Tongue (tissue), 1 donor: ENCODE measurements at regions not wholly inside any gene's neighbourhood (a gene's known extent, or its start where the extent isn't known, plus 50 kb on each side); places are given as distances from the start of the nearest gene placed in this dataset.
A peak's percentile ranks its signal among the peaks of the same experiment; 100 is the strongest.

ENCODE experiments used
- DNase-seq: peaks from one replicate; pipeline ENCODE4 v3.0.0-alpha.2; 2015

DNA sequence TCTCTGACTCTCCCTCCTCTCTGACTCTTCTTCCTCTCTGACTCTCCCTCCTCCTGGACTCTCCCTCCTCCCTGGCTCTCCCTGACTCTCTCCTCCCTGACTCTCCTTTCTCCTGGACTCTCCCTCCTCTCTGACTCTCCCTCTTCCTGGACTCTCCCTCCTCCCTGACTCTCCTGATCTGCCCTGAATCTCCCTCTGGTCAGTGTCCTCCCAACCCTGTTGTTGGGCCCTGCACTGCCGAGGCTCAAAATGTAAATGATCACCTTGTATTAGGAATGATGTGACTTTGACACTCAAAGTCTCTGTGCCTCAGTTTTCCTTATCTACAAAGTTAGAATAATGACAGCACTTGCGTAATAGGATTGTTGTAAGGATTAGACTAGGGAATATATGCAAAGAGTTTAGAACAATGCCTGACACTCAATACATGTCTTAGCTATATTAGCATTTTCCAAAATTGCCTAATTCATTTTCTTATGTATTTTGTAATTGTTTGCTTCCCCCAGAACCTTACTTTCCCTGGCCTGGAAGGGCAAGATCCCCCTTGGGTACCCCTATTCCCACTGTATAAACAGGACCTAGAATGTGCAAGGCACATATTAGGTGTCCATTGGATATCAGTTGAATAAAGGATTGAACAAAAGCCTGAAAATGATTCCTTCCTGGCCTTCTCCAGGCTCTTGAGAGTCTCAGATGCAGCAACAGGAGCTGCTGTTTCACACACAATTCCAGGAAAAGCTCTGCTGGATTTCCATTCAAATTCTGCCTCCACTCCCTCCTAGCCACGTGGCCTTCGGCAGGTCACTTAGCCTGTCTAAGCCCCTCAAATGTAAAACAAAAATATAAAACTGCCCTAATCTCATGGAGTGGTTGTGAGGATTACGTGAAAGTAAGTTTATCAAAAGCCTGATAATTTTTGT, 170.1 kb downstream of the INHBB start:
- no peak for DNase-seq

DNA sequence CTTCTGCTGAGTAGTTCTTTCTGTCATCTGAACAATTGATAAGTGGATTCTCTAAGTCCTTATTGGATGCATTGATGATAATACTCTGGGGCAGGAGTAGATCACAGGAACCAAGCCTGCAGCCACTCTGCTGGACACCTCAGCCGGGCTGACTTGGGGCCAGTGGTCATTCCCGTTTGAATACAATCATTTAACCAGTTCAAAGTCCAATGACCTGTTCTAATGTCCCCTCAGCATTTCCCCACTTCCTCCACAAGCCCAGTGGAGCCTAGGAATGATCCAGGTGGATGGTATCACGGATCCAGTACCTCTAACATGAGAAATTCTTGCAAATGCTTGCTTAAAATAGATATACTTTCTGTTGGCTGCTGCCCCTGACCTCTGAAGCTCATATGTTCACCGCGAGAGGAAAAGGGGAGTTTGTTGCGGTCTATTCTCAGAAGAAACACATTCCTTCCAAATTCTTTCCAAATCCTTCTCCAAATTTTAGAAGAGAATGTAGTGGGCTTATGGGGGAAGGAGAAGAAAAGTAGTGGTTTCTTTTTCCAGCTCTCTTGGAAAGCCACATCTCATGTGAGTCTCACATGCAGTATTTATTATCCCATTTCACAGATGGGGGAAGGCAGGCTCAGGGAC, 170.9 kb downstream of the INHBB start:
- no peak for DNase-seq

DNA sequence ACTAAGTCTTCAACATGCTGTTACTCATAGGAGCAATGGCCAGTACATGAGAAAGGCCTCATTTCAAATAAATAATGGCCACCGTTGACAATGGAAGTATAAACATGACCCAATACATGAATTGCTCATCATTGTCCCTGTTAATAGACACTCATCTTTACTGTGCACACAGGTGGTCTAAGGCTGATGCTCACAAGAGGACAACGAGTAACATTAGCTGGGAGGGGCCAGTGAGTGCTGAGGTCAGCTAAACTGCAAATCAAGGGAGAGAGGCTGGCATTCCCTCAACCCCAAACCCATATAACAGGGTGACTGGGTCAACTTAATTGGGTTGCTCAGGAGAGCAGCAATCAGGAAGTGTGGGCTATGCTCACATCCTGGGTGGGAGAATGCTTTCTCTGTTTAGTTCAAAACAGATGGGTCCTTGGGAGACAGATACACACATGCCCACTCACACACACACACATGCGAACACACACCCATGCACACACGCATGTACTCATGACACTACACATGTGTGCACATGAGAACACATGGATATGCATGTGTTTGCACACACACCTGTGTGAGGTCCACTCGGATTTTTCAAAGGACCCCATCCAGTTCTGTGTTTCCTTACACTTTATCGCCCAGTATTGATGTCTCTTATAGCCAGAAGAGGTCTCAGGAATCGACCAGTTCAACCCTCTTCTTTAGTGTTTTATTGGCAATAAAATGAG, 172.0 kb downstream of the INHBB start:
- no peak for DNase-seq

DNA sequence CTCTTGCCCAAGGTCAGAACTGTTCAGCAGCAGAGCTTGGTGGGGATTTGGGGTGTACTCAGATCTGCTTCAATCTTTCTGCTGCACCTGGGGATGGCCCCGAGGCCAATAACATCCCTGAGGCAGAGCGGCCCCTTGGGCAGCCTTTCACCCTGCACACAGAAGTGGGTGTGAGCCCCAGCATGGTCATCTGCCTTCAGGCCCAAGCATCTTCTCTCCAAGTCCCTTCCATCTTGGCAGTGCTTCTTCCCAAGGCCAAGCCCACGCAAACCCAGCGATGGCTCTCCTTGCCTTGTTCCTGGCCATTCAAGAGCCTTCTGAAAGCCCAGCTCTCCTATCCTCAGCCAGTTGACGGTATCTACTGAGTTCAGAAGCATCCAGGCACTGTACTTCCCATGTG, 172.9 kb downstream of the INHBB start:
- no peak for DNase-seq

DNA sequence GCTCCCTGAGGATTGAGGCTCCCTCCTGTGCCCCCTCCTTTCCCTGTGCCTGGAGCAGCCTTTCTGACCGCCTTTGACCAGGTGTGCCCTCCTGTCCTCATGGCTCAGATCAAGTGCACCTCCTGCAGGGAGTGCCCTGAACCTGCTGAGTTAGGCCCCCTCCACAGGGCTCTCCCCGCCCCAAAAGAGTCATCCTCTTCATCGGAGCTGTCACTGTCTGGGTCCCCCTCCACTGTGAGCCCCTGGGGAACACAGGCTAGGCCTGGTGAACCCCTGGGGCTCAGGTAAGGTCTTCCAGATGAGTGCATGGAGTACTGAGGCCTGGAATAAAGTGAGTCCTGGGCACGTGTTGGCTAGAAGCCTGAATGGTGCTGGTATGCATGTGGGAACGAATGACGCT, 173.5 kb downstream of the INHBB start:
- DNase-seq, result no peak

DNA sequence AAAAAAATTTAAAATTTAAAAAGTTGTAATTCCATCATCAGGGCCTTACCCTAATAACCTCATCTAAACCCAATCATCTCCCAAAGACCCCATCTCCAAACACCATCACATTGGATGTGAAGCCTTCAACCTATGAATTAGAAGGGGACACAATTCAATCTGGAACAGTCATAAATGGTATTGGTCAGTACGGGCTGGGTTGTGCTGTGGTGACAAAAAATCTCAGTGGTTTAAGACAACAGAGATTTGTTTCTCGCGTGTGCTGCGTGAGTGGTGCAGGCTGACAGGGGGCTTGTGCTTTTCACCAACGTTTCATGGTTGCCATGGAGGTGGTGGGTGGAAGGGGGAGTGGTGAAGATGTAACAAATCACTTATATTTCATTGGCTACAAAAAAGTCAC, 174.5 kb downstream of the INHBB start:
- no peak for DNase-seq

DNA sequence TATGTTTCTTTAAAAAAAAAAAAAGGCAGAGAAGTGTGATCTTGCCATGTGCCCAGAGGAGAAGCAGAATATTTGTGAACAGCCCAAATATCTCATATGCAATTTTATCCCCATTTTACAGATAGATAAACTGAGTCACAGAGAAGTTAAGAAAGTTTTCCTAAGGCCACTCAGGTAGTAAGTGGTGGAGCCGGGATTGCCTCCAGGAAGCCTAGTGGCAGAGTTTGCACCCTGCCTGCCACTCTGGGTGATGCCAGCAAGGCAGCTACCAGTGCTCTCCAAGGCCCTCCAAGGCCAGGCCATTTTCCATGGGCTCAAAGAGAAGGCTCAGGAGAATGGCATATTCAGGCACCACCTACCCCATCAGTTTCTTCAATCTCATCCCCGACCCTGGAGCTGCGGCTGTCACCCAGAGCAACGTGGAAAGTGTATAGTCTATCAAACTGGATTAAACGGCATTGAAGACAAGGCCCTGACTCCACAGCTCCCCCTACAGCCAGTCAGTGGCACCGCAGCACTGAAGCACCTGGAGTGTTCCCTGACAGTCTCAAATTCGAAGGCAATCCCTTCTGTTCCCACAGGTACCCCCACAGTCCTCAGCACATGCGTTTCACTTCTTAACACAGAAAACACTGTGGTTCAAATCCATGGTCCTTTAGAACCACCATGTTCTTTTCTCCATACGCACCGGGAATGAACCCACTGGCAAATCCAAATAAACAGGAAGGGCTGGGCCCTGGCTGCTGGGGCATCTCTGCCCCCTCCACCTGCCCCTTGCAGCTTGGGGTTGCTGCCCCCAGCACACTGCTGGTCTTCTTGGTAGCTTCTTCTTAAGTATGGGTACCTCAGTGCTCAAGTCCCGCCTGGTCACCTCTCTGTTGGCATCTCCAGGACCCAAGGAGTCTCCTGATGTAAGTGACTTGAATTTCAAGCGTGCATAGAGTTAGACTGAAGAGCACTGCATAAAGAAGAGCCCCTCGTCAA, 175.3 kb downstream of the INHBB start:
- DNase-seq, result peak; percentile 31

DNA sequence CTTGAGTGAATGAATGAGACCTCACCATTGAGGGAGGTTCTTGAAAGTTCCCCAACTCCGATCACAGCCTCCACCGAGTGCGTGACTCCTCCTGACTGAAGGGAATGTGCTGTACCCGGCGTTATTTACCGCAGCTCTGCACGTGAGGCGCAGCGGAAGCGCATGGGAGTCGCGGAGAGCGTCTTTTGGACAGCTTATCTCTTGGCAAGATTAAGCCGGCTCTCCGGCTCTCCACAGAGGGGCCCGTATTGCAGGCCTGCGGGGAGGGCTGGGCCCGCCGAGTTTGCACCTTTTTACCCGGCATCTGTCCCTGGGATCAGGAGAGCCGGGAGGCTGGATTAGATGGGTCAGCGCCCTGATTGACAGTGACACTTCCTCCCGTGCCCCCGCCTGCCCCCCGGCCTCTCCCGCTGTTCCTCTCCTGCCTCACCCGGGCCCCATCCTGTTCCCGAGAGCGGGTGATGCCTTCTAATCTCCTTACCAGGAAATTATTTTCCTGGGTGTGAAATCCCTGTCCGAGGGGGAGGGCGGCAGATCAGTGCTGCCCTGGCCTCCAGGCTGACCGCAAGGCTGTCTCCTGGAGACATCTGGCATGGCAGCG, 176.3 kb downstream of the INHBB start:
- DNase-seq, result peak; percentile 8

DNA sequence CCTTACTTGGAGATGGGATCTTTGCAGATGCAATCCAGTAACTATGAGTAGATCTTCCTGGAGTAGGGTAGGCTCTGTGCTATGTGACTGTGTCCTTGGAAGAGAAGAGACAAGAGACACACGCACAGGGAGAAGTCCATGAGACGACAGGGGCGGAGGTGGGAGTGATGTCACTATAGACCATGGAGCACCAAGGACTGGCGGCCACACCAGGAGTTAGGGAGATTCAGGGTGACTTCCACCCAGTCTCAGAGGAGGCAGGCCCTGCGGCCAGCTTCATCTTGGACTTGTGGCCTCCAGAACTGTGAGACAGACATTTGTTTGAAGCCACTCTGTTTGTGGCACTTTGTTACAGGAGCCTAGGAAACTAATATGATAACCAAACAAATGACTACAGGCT, 177.8 kb downstream of the INHBB start:
- DNase-seq, result no peak

DNA sequence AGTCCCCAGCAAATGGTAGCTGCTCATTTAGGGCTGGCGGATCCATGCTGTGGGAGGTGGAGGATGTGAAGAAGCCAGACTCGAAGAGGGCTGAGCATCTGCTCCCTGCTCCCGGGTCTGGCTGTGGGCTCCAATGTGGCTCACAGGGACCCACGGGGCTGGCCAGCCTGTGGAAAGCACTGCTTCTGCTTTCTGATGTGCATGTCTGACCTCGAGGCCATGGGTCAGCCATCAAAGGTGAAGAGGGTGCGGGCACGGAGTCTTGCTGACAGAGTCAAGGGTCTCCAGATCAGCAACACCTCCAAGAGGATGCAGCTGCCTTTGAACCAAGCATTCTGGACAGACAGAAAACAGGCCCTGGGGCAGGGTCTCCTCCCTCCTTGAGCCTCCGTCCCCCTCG, 178.2 kb downstream of the INHBB start:
- DNase-seq, result no peak

DNA sequence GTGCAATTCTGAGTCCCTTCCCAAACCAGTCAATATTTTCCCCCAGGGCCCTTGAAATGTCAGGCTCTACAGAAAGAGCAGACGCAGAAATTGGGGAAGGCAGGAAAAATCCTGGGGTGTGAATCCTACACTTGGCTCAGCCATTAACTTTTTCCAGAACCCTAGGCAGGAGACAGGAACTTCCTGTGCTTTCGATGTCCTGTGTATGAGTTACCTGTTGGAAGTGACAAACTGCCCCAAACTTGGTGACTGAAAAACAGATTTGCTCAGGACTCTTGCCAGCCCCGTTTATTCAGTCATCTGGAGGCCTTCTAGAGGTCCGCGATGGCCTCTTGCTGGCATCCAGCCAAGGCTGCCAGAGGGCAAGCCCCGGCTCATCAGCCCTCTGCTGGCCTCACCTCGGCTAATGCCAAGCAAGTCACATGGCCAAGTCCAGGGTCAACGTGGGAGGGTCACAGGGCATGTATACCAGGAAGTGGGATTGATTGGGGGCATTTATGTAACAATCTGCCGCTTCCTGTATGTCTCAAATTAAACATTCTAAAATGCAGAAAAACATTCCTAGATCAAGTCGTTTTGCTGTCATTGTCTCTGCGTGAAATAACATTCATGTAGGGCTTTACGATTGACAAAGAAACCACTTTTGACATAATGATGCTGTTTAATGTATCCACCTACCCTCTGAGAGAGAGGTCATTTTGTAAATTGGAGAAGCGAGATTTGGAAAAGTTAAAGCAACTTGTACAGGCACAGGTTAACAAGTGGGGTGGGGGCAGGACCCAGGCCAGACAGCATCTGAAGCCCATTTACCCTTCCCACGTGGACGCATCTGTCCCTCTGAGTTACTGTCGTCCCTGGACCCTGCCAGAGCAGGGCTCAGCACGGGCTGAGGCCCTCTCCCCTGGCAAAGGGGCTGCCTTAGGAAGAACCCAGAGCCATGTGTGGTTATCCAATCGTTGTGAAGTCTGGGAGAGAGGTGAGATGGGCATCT, 179.4 kb downstream of the INHBB start:
- no peak for DNase-seq

DNA sequence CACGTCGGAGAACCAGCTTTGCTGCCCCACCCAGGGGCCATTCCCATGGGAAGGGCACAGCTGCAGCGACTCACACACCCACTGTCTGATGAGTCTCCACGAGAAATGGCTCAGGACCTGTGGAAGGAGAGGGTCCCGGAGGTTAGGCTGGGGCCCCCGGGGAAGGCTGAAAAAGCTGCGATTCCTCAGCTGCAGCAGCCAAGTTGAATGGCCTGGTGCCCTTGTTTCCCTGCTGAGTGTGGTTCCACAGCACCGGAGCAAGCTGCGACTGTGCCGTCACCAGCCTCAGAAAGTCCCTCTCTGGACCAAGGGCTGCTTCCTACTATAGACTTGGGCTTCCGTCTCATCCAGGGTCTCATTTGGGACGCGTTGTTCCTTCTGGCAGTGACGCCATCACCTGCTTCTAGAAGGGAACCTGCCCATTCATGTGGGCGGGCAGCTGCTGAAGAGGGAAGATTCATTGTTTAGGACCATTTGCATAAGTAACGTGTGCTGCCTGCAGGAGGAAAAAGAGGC, 180.2 kb downstream of the INHBB start:
- DNase-seq, result no peak

DNA sequence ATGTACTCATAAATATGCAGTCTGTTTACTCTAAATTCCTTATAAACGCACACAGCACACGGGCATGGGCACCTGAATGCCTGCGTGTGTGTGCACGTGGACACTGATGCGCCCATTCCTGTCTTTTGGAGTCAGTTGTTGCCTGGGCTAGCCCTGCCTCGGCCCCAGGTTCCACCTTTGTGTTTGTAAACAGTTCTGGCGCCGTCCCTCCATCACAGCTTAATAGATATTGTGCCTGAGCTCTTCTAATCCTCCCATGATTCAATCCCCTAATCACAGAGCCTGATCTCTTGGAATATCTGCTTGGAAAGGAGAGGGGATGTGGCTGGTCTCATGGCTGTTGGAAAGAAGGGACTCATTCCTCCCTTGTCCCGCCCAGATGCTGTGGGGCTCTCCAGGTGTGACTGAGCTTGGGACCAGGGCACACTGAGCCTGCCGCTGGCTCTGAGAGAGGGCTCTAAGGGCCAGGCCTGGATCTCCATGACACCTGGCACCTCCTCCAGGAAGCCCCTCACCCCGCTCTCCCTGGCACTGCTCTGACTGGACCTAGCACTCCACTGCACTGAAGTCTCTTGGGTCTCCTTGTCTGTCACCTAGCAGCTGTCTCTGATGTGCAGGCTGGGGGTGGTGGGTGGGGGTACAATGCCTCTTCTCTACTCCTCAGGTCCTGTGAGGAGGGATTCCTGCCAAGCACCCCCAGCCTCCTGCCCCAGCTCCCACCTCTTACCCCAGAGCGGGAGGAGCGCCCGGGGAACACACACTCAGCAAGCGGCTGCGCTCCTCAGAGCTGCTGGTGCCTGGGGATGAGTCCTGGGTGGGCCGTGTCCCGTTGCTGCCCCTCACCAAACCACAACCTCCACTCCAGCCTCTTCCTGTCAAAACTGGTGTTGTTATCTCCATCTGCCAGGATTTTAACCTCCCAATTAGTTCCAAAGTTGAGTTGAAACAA, 181.3 kb downstream of the INHBB start:
- no peak for DNase-seq

DNA sequence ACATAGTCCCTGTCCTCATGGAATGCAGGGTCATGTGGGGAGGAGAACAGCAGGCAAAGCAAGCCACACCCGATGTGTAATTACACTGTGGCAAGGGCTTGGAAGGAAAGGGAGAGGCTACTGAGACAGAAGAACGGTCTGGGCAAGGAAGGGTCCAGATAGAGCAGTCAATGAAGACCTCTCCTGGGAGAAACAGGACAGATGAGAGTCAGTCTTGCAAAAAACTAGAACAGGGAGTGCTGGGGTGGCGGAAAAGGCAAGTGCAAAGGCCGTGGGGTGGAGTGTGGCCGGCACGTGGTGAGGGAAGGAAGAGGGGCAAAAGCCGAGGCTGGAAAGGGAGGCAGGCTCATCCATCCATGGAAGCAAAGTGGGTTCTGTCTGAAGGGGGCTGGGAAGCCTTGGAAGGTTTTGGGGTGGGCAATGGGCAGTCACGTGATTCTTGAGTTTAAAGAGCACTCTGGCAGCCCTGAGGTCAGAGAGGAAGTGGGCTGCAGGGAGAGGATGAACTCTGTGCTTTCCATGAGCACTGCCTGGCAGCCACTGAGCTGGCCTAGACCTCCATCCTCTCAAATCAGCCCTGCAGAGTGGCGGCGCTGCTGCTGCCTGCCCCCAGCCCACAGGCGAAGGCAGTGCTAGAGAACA, 182.2 kb downstream of the INHBB start:
- DNase-seq, result no peak

DNA sequence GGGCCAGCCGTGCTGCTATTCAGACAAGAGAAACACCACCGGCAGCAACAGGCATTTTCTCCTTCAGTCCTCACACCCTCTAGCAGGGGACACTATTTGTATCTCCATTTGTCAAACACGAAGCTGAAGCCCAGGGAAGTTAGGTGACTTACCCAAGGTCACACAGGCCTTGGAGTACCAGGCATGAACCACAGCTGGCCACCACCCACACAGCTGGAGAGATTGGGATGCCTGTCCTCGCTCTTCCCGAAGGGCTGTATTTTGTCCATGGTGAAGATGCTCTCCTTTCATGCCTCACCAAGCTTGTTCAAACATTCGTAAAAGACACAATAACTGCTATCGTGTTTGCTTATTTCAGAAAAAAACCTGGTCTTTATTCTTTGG, 182.7 kb downstream of the INHBB start:
- no peak for DNase-seq

DNA sequence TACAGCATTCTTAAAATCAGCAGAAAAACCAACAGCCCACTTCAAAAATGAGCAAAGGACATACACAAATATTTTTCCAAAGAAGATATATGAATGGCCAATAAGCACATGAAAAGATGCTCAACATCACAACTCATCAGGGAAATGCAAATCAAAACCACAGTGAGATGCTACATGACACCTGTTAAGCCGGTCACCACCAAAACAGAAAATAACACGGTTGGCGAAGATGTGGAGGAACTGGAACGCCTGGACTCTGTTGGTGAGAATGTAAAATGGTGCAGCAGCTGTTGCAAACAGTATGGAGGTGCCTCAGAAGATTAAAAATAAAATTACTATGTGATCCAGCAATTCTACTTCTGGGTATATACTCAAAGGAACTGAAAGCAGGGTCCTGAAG, 184.8 kb downstream of the INHBB start:
- DNase-seq, result no peak

DNA sequence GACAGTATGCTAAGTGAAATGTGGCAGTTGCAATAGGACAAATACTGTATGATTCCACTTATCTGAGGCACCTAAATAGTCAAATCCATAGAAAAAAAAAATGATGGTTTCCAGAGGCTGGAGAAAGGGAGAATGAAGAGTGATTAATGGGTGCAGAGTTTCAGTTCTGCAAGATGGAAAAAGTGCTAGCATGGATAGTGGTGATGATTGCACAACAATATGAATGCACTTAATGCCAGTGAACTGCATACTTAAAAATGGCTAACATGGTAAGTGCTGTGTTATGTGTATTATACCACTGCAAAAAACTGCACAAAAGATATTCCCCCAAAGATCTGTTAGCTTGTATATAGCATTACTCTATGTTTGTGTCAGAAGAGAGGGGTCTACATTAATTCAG, 185.4 kb downstream of the INHBB start:
- no peak for DNase-seq

DNA sequence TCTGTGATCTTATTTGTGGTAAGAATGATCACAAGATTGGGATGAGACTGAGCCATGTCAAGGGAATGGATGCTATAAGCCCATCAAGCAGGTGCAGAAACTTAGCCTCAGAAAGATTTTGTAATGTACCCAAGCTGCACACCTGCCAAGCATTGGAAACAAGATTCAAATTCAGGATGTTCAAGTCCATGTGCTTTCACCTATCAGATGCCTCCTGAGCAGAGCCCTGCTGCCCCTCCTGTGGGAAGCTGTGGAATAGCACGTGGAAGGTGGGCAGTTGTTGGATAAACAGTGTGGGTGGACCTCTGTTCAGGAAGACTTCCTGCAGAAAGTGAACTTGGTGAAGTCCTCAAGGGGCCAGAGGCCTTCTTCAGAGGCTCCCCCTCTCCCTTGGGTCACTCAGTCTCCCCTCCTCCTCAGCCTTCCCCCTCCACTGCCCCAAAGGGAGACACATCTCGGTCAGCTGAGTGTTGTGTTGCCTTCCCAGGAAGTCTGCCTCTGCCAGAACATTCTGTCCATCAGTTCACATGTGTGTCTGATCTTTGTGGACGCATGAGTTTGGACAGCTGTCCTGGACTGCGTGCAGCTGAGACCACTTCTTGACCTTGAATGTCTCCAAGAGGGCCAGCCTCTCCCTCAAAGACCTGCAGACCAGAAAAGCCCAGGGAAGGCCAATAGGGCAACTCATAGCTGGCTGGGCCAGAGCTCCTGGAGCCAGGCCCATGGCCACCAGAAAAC, 186.1 kb downstream of the INHBB start:
- DNase-seq, result no peak
